ENCODE measurements at regions not wholly inside any gene's neighbourhood (a gene's known extent, or its start where the extent isn't known, plus 50 kb on each side); places are given as distances from the start of the nearest gene placed in this dataset.

DNA sequence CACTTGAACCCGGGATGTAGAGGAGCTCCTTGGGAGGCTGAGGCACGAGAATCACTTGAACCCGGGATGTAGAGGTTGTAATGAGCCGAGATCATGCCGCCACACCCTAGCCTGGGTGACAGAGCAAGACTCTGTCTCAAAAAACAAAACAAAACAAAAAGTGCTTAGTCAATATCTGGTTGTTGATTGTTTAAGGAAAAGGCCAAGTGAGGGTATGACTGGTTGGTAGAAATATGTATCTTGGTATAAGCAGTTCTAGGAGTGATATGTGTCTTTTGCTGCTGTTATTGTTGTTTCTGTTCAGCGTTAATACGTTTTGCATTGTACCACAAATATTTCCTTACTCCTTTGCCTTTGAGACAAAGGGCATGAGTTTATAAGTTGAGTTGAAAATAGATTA, 210.7 kb upstream of the DMRT1 start:
- TF ChIP-seq, protein P1, sequence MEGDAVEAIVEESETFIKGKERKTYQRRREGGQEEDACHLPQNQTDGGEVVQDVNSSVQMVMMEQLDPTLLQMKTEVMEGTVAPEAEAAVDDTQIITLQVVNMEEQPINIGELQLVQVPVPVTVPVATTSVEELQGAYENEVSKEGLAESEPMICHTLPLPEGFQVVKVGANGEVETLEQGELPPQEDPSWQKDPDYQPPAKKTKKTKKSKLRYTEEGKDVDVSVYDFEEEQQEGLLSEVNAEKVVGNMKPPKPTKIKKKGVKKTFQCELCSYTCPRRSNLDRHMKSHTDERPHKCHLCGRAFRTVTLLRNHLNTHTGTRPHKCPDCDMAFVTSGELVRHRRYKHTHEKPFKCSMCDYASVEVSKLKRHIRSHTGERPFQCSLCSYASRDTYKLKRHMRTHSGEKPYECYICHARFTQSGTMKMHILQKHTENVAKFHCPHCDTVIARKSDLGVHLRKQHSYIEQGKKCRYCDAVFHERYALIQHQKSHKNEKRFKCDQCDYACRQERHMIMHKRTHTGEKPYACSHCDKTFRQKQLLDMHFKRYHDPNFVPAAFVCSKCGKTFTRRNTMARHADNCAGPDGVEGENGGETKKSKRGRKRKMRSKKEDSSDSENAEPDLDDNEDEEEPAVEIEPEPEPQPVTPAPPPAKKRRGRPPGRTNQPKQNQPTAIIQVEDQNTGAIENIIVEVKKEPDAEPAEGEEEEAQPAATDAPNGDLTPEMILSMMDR (IDR thresholded peaks at IDR 0.05; ENCODE audit: insufficient read depth, low read length, poor library complexity, severe bottlenecking) = no peak
- Histone ChIP-seq H3K27me3 (replicated peaks; ENCODE audit: control insufficient read depth, insufficient read depth, low read length) (no peaks in the 10 kb centered on the region), H3K4me3 (replicated peaks; ENCODE audit: low read depth, low read length) (no peak overlapping the region), H3K36me3 (ENCODE audit: control insufficient read depth, insufficient read depth, low read length) (no peaks in the 10 kb centered on the region)
- DNase-seq (ENCODE audit: extremely low read depth, insufficient read length) = no peak

DNA sequence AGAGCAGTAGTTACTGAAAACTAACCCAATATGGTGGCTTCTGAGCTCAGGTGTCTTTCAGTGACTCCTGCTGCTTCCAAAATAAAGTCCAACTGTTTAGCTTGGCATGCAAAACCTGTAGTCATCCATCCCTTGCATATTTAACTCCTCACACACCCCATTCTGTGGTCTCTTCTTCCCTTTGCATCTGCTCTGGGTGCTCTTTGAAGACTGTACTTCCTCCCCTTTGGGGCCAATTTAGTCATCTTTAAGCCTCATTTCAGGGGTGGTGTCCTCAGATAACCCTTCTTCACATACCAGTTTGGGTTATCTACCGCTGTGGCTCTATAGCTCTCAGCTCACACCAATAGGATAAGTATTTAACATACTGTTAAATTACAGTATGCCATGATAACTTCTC, 209.9 kb upstream of the DMRT1 start:
- no peaks in the 10 kb centered on the region for H3K27me3 ChIP-seq (replicated peaks; ENCODE audit: control insufficient read depth, insufficient read depth, low read length)
- TF ChIP-seq, protein P1 (IDR thresholded peaks at IDR 0.05; ENCODE audit: insufficient read depth, low read length, poor library complexity, severe bottlenecking) = no peak
- no peak for DNase-seq (ENCODE audit: extremely low read depth, insufficient read length)

DNA sequence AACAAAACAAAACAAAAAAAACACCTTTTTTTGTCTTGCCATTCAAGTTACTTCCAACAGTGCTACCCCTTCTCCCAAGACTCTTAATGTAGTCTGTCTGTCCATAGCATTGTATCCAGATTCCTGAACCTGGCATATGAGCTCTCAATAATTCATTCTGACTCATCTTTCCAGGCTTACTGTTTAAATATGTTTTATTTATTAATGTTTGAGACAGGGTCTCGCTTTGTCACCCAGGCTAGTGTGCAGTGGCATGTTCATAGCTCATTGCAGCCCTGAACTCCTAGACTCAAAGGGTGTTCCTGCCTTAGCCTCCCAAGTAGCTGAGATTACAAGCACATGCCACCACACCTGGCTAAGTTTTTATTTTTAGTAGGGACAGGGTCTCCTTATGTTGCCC, 208.0 kb upstream of the DMRT1 start:
- no peak for DNase-seq (ENCODE audit: extremely low read depth, insufficient read length)
- Histone ChIP-seq H3K4me3 (replicated peaks; ENCODE audit: low read depth, low read length) (no peak overlapping the region), H3K27me3 (replicated peaks; ENCODE audit: control insufficient read depth, insufficient read depth, low read length) (no peaks in the 10 kb centered on the region), H3K36me3 (ENCODE audit: control insufficient read depth, insufficient read depth, low read length) (no peaks in the 10 kb centered on the region)
- TF ChIP-seq, protein P1 (IDR thresholded peaks at IDR 0.05; ENCODE audit: insufficient read depth, low read length, poor library complexity, severe bottlenecking) = no peak

More for the DNA sequence above, 209.9 kb upstream of the DMRT1 start:
- Histone ChIP-seq H3K4me3 (replicated peaks; ENCODE audit: low read depth, low read length) (no peak overlapping the region), H3K36me3 (ENCODE audit: control insufficient read depth, insufficient read depth, low read length) (no peaks in the 10 kb centered on the region)

DNA sequence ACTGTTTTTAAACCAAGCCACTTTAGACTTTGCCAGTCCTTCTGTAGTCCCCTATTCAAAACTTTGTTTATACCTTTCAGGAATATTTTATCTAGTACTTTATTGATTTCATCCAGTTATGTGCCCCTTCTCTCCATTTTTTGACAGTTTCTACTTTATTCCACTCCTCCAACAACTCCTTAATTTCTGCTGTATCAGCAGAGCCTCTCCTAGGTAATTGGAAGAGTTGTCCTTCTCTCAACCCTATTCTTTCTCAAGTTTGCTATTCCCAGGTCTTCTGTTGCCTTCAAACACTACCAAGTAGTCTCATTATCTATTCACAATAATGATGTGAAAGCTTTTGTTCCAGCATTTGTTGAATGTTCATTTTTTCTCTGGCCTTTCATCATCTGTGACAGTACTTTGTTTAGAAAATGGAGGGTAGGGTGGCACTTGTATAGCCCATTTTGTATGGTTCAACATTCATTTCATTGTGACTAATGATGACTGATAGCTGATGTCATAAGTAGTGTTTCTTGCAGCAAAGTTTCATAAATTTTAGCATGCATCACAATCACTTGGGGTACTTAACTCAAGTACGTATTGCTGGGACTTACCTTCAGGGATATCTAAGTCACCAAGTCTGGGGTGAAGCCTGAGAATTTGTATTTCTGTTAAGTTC, 204.4 kb upstream of the DMRT1 start:
- H3K27me3 ChIP-seq (replicated peaks; ENCODE audit: control insufficient read depth, insufficient read depth, low read length) = no peaks in the 10 kb centered on the region; the same call in 1 of the 2 replicates
- no peak overlapping the region for H3K4me3 ChIP-seq (replicated peaks; ENCODE audit: low read depth, low read length)
- TF ChIP-seq, protein P1 (IDR thresholded peaks at IDR 0.05; ENCODE audit: insufficient read depth, low read length, poor library complexity, severe bottlenecking) = no peak
- H3K36me3 ChIP-seq (ENCODE audit: control insufficient read depth, insufficient read depth, low read length) = no peaks in the 10 kb centered on the region
- DNase-seq (ENCODE audit: extremely low read depth, insufficient read length) = no peak

DNA sequence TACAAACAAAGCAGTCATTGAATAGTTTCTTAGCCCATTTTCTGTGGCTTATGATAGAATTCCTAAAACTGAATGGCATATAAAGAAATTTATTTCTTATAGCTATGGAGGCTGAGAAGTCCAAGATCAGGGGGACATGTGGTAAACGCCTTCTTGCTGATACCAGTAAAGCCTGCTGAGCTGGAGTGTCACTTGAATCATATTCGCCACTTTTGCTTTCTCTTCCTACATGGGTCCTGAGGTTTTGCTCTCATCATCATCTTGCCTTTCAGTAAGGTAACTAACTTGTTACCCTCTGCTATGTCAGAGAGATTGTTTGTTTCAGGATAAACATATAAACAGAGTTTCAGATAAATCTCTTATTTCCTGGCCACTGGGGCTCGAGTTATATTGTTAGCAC, 203.3 kb upstream of the DMRT1 start:
- no peaks in the 10 kb centered on the region for H3K36me3 ChIP-seq (ENCODE audit: control insufficient read depth, insufficient read depth, low read length)
- no peaks in the 10 kb centered on the region; the same call in 1 of the 2 replicates for H3K27me3 ChIP-seq (replicated peaks; ENCODE audit: control insufficient read depth, insufficient read depth, low read length)
- no peak overlapping the region for H3K4me3 ChIP-seq (replicated peaks; ENCODE audit: low read depth, low read length)
- TF ChIP-seq, protein P1 (IDR thresholded peaks at IDR 0.05; ENCODE audit: insufficient read depth, low read length, poor library complexity, severe bottlenecking) = no peak
- DNase-seq (ENCODE audit: extremely low read depth, insufficient read length) = no peak

DNA sequence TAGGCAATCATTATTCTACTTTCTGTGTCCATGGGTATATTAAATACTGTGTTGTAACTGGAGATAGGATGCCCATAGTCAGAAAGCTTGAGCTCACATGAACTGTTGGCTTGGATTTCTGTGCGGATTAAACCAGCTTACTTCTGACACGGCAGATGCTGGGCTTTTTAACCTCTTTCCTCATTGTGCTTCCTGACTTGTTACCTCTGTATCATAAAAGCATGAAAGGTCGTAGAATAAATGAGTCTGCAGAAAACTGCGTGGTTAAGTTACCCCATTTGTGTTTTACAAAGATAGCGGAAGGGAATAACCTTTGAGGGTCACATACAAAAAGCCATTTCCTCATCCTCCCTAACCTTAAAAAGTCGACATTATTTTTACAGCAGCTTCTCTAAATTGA, 199.5 kb upstream of the DMRT1 start:
- no peak for DNase-seq (ENCODE audit: extremely low read depth, insufficient read length)
- Histone ChIP-seq H3K4me3 (replicated peaks; ENCODE audit: low read depth, low read length) (no peak overlapping the region), H3K27me3 (replicated peaks; ENCODE audit: control insufficient read depth, insufficient read depth, low read length) (no peaks in the 10 kb centered on the region; the same call in 1 of the 2 replicates), H3K36me3 (ENCODE audit: control insufficient read depth, insufficient read depth, low read length) (no peaks in the 10 kb centered on the region)
- TF ChIP-seq, protein P1 (IDR thresholded peaks at IDR 0.05; ENCODE audit: insufficient read depth, low read length, poor library complexity, severe bottlenecking) = no peak
